AG09319 (cell line): ENCODE measurements at regions not wholly inside any gene's neighbourhood (a gene's known extent, or its start where the extent isn't known, plus 50 kb on each side); places are given as distances from the start of the nearest gene placed in this dataset.

Experiments
- DNase-seq: peaks from one replicate; pipeline ENCODE4 v3.0.0-alpha.2; 2010; ENCODE audit warnings: low read depth; ENCODE audit errors: extremely low read depth
- CTCF ChIP-seq: IDR thresholded peaks from 2 replicates; pipeline ENCODE4 v1.5.1; 2011; ENCODE audit warnings: low read depth, mild to moderate bottlenecking, inconsistent platforms, low read length, moderate library complexity

- DNase-seq = no peak
- TF ChIP-seq CTCF = no peak
Measured at GRCh38 chr12:90029317-90029716, 320.7 kb upstream of the ATP2B1 start.

GRCh38 chr12:90028635-90029051 is 320.0 kb upstream of the ATP2B1 start:
- no peak for TF ChIP-seq CTCF
- no peak for DNase-seq

DNA sequence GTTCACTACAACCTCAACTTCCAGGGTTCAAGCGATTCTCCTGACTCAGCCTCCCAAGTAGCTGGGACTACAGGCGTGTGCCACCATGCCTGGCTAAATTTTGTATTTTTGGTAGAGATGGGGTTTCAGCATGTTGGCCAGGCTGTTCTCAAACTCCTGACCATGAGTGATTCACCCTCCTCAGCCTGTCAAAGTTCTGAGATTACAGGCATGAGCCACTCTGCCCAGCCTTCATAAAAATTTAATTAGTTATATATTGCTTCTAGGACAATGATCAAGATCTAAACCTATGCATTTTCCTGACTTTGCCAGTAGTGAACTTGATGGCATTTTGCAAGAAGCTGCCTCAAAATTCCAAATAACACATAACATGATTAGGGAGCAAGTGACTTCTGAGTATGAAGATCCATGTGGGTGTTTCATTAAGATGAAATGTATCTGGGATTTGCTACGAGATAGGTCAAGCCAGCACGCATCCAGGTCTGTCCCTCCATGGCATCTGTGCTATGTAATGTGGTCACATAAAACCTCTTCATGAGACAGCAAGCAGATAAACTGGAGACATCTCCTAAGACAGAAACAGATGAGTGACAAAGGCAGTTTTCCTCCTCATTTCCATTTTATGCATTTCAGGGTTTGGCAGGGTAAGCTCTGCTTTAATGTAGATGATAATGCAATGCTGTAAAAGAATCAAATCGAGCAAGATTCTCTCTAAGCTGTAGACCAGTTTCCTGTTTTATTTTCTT is 319.4 kb upstream of the ATP2B1 start:
- no peak for TF ChIP-seq CTCF
- DNase-seq = no peak

GRCh38 chr12:90027041-90027440 is 318.4 kb upstream of the ATP2B1 start:
- no peak for TF ChIP-seq CTCF
- no peak for DNase-seq

- no peak for DNase-seq
- no peak for TF ChIP-seq CTCF
Measured at GRCh38 chr12:90026516-90026915, 317.9 kb upstream of the ATP2B1 start.

DNA sequence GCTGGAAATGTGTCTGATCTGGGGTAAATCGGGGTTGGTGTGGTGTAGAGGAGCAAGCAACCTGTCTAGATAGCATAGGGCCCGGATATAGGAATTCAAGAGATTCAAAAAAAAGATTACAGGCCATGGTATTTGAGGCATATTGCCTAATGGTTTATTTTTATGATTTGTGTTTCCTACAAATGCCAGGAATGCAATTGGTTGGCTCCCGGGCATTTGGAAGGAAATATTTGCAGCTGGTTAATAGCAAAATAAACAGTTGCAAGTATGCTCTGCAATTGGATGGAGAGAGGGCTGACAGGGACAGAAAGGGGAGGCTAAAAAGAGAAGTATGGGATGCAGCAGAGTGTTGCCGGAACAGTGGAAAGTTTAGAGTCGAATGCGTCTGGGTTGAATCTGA is 315.6 kb upstream of the ATP2B1 start:
- peak; percentile 42 for DNase-seq
- no peak for TF ChIP-seq CTCF

DNA sequence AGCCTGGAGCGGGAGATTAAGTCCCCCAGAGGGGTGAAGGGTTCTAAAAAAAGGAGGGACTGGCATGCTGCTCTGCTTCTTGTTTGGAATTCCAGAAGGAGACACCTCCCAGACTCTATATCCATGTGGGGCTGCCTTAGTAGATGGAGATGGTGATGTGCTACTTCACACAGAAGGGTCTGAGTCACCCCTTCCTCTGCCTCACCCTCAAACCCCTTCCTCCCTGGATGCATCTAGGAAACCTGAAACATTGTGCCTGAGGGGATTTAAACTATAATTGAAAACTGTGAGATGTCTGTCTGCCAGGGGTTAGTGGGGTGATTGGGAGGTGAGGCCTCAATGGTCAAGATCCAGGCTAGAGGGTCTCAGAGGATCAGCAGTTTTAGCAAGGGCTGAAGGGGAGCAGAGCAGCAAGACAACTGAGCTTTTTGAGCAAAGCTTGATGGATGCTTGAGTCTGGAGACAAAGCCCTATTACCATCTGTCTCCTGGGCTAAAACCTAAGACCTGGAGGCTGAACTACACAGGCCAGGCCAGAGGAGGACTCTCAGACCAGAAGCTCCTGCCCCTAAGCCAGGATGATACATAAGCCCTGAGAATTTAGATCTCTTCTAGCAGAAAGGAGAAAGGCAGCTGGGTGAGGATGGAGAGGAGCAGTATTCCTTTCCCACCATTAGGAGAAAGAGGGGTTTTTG is 314.7 kb upstream of the ATP2B1 start:
- DNase-seq = no peak
- no peak for TF ChIP-seq CTCF
